HEK293 (cell line): ENCODE measurements at regions not wholly inside any gene's neighbourhood (a gene's known extent, or its start where the extent isn't known, plus 50 kb on each side); places are given as distances from the start of the nearest gene placed in this dataset.

Experiments
- CTCF ChIA-PET: fragments of 350-600 bp; formaldehyde crosslinking; extraction: SDS; loops from one replicate; lab custom pipeline; 2021; ENCODE audit warnings: antibody characterized with exemption; lab: Yijun Ruan, JAX
- POLR2A ChIA-PET: fragments of 300-600 bp; formaldehyde crosslinking; extraction: SDS; loops from one replicate; lab custom pipeline; 2020; ENCODE audit warnings: antibody characterized with exemption, inconsistent platforms; lab: Yijun Ruan, JAX
- H3K27ac ChIP-seq: fragments of 200-500 bp; sonication (Bioruptor generic); 2 replicates; pipeline ENCODE4 v1.5.1; 2014; ENCODE audit warnings: low read depth, low read length, control low read depth, inconsistent platforms; ENCODE audit errors: extremely low read depth
- H3K36me3 ChIP-seq, 2 experiments: fragments of 200-500 bp in 1 of 2; sonication (Bioruptor generic) in 1 of 2; 1 replicate in 1 of 2; 2 replicates in 1 of 2; pipeline ENCODE4 v1.5.1; 2014 to 2017; ENCODE audit warnings: inconsistent platforms in 2 of 2, low read length in 2 of 2; ENCODE audit not compliant: control insufficient read depth in 2 of 2, insufficient read depth in 1 of 2
- H3K4me1 ChIP-seq: fragments of 200-500 bp; sonication (Bioruptor generic); 2 replicates; pipeline ENCODE4 v1.5.1; 2014; ENCODE audit warnings: mild to moderate bottlenecking, low read length, inconsistent platforms; ENCODE audit not compliant: control insufficient read depth, insufficient read depth
- H3K4me3 ChIP-seq: 2 replicates; pipeline ENCODE4 v1.5.1; 2011; ENCODE audit warnings: low read depth, mild to moderate bottlenecking, control low read depth, low read length, moderate library complexity
- H3K9me3 ChIP-seq: fragments of 200-500 bp; sonication (Bioruptor generic); 2 replicates; pipeline ENCODE4 v1.5.1; 2014; ENCODE audit warnings: low read depth, low read length, inconsistent platforms; ENCODE audit not compliant: control insufficient read depth, insufficient read depth
- GLI4 ChIP-seq: fragments of 450-650 bp; formaldehyde crosslinking; IDR thresholded peaks from 2 replicates; pipeline ENCODE4 v1.5.1; 2016; ENCODE audit warnings: missing biosample characterization, missing genetic modification characterization
- RBAK ChIP-seq: fragments of 450-650 bp; formaldehyde crosslinking; IDR thresholded peaks from 2 replicates; pipeline ENCODE4 v1.5.1; 2016; ENCODE audit warnings: missing biosample characterization, missing genetic modification characterization
- SALL2 ChIP-seq: fragments of 450-650 bp; formaldehyde crosslinking; IDR thresholded peaks from 2 replicates; pipeline ENCODE4 v1.5.0; 2017; ENCODE audit warnings: missing biosample characterization, mild to moderate bottlenecking, missing genetic modification characterization, borderline replicate concordance
- ZBTB20 ChIP-seq: fragments of 450-650 bp; formaldehyde crosslinking; IDR thresholded peaks from 2 replicates; pipeline ENCODE4 v1.5.1; 2016; ENCODE audit warnings: missing biosample characterization, missing genetic modification characterization
- ZNF140 ChIP-seq: fragments of 450-650 bp; formaldehyde crosslinking; IDR thresholded peaks from 2 replicates; pipeline ENCODE4 v1.5.1; 2016; ENCODE audit warnings: missing biosample characterization, missing genetic modification characterization
- ZNF211 ChIP-seq: fragments of 450-650 bp; formaldehyde crosslinking; IDR thresholded peaks from 2 replicates; pipeline ENCODE4 v1.5.1; 2016; ENCODE audit warnings: low read depth, missing biosample characterization, missing genetic modification characterization
- ZNF221 ChIP-seq: fragments of 450-650 bp; formaldehyde crosslinking; IDR thresholded peaks from 2 replicates; pipeline ENCODE4 v1.5.1; 2017; ENCODE audit warnings: missing biosample characterization, missing genetic modification characterization, borderline replicate concordance
- ZNF280D ChIP-seq: fragments of 450-650 bp; formaldehyde crosslinking; IDR thresholded peaks from 2 replicates; pipeline ENCODE4 v1.5.1; 2016; ENCODE audit warnings: missing biosample characterization, missing genetic modification characterization
- ZNF670 ChIP-seq: fragments of 450-650 bp; formaldehyde crosslinking; IDR thresholded peaks from 2 replicates; pipeline ENCODE4 v1.5.1; 2016; ENCODE audit warnings: missing biosample characterization, missing genetic modification characterization, low read depth
- ZNF677 ChIP-seq: fragments of 450-650 bp; IDR thresholded peaks from 2 replicates; pipeline ENCODE4 v1.5.0; 2018; ENCODE audit warnings: missing biosample characterization, mild to moderate bottlenecking, missing genetic modification characterization, moderate library complexity
- ZNF768 ChIP-seq: fragments of 450-650 bp; formaldehyde crosslinking; IDR thresholded peaks from 2 replicates; pipeline ENCODE4 v1.5.1; 2018; ENCODE audit warnings: missing biosample characterization, mild to moderate bottlenecking, missing genetic modification characterization
- ZNF837 ChIP-seq: fragments of 450-650 bp; formaldehyde crosslinking; IDR thresholded peaks from 2 replicates; pipeline ENCODE4 v1.5.1; 2016; ENCODE audit warnings: missing biosample characterization, missing genetic modification characterization
- ZSCAN30 ChIP-seq: fragments of 450-650 bp; IDR thresholded peaks from 2 replicates; pipeline ENCODE4 v1.5.1; 2018; ENCODE audit warnings: missing biosample characterization, mild to moderate bottlenecking, missing genetic modification characterization, moderate library complexity
- ZSCAN4 ChIP-seq: fragments of 450-650 bp; formaldehyde crosslinking; IDR thresholded peaks from 2 replicates; pipeline ENCODE4 v1.5.1; 2017; ENCODE audit warnings: missing biosample characterization, missing genetic modification characterization

- Histone ChIP-seq H3K9me3 (no peaks in the 10 kb centered on the region), H3K4me1 (no peaks in the 10 kb centered on the region), H3K4me3 (no peak overlapping the region)
- CTCF ChIA-PET = no interaction called here
- TF ChIP-seq ZNF677 (tag by site-specific recombination) = no peak
- TF ChIP-seq, all 188 proteins: peak for 0
- no peak overlapping the region for H3K27ac ChIP-seq
- no peaks in the 10 kb centered on the region for H3K36me3 ChIP-seq
- POLR2A ChIA-PET = no interaction called here
Observed at GRCh38 chr5:156273325-156273724, 53.6 kb upstream of the SGCD start.

- Histone ChIP-seq H3K4me1 (no peaks in the 10 kb centered on the region), H3K36me3 (no peaks in the 10 kb centered on the region), H3K9me3 (no peaks in the 10 kb centered on the region), H3K4me3 (no peak overlapping the region), H3K27ac (no peak overlapping the region)
- CTCF ChIA-PET = no interaction called here
- TF ChIP-seq SALL2 (tag by site-specific recombination) (no peak), ZNF211 (tag by site-specific recombination) (no peak), RBAK (no peak), ZNF221 (tag by site-specific recombination) (no peak), ZNF670 (tag by site-specific recombination) (no peak), ZNF280D (tag by site-specific recombination) (no peak), ZSCAN30 (tag by site-specific recombination) (no peak), ZSCAN4 (tag by site-specific recombination) (no peak), ZNF837 (tag by site-specific recombination) (no peak), ZBTB20 (tag by site-specific recombination) (no peak), ZNF768 (tag by site-specific recombination) (no peak), GLI4 (tag by site-specific recombination) (no peak), ZNF140 (tag by site-specific recombination) (no peak)
- POLR2A ChIA-PET = no interaction called here
Observed at GRCh38 chr5:156274453-156274852, 52.5 kb upstream of the SGCD start.
